HG02981 (cell line): ENCODE measurements at regions not wholly inside any gene's neighbourhood (a gene's known extent, or its start where the extent isn't known, plus 50 kb on each side); places are given as distances from the start of the nearest gene placed in this dataset.
A peak's percentile ranks its signal among the peaks of the same experiment; 100 is the strongest.

Source experiments
- ATAC-seq: cut with Tn5 transposase; IDR thresholded peaks from one replicate; pipeline ENCODE4 v1.9.1; 2021; ENCODE audit warnings: mild to moderate bottlenecking, moderate library complexity; ENCODE audit not compliant: unreplicated experiment

DNA sequence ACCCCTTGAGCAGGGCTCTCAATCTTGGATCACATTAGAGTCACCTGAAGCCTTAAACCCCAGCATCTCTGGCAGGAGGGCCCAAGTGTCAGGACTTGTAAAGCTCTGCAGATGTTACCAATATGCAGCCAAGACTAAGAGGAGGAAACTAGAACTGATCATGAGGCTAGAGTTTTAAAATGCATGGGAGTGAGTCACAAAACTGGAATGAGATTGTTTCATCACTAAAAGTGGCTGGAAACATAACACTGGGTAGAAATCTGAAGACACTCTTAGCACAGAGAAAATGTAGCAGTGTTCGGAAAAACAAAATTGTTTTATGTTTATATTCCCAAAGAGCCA lies 63.3 kb upstream of the GHITM start:
- ATAC-seq, result no peak

DNA sequence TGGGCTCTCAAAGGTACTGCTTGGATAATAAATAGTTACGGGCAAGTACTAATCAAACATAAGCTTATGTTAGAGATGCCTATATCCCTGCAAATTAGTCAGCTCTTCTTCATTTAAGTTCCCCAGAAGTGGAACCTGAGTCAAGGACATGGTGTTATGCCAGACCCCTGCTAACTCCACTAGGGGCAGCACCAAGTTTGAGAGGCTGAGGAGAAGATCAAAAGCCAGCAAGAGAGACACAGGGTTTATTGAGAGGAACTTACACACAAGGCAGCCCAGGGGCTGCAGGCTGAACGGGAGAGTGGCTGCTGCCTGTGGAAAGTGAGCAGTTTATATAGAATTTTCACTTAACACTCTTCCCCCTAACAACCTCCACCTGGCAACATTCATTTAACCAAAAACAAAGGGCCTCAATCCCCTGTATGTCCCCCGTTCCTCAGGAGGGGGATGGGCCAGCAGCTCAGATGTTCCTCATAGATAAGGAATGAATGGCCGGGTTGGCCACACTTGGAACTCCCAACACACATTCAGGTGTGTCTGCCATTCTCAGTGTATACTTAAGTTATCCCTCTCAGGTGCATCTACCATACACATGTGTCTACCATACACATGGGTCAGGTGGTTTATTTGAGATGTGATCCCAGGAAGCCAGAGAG lies 62.6 kb upstream of the GHITM start:
- peak; percentile 81 for ATAC-seq

DNA sequence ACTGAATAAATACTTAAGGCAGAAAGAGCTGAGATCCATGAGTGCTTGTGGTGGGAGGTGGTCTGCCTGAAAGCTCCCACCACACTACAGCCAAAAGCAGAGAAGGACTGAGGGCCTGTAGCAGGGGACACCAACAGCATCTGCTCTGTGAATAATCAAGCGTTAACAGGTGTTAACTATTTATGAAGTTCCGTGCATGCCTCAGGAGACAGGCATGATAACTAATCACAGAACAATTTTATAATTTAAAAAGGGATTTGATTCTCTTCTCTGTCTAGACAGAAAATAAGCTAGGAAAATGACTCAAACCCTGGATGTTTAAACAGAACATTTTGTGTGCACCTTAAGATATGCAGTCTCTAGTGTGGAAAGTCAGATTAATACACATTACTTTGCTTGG lies 61.5 kb upstream of the GHITM start:
- no peak for ATAC-seq

DNA sequence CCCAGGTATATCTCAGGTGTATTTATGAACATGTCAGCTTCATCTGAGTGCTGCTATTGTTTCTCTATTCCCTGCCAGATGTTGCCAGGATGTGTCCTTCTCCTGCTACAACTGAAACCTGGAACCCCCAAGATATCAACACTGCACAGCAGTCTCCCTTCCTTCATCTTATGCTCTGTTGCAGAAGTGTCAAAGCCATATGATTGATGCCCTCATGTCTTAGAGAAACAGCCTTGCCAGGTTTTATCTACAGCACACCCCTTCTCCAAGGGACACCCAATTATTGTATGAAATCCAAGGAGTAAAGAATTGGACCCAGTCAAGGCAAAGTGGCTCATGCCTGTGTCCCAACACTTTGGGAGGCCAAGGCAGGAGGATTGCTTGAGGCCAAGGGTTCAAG lies 60.5 kb upstream of the GHITM start:
- no peak for ATAC-seq

DNA sequence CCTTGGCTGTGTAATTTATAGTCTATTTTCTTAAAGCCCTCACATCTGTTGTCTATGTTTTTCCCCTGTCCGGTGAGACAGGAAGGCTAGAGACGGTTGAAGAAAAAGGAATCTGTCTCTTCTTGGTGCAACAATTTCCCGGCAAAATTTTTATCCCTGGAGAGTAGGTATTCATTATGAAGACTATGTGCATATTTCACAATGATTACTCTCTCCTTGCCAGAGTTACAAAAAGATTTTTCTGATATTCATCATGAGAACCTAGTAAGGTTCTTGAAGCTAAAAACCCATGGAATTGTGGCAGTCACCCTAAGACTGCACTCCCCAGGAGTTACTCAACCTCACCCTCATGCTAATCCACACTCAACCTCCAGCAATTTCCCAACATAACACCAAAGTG lies 55.0 kb upstream of the GHITM start:
- ATAC-seq, result no peak

DNA sequence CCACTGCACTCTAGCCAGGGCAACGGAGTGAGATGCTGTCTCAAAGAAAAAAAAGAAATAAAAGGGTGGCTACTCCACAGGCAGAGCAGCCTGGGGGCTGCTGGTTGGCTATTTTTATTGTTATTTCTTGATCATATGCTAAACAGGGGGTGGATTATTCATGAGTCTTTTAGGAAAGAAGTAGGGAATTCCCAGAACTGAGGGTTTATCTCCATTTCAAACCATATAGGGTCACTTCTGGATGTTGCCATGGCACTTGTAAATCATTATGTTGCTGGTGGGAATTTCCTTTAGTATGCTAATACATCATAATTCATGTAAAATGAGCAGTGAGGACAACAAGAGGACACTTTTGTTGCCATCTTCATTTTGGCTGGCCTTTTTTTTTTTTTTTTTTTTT lies 52.1 kb upstream of the GHITM start:
- ATAC-seq, result no peak

DNA sequence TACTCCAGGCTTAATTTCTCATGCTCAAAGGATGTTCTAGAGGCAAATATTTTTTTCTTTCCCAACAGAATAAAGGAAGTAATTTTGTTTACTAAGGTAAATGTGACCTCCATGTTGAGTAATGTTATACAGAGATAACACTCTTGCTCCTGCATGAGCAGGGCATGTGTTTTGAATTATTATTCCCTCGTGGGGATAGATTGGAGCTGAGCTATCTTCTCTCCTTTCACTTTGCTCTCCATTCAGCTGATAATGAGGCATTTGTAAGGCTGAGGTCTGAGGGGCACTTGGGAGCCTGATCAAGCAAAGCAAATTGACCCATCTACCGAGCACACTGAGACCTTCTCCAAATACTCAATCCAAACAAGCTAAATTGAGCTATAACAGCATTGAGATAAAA lies 50.7 kb upstream of the GHITM start:
- no peak for ATAC-seq

DNA sequence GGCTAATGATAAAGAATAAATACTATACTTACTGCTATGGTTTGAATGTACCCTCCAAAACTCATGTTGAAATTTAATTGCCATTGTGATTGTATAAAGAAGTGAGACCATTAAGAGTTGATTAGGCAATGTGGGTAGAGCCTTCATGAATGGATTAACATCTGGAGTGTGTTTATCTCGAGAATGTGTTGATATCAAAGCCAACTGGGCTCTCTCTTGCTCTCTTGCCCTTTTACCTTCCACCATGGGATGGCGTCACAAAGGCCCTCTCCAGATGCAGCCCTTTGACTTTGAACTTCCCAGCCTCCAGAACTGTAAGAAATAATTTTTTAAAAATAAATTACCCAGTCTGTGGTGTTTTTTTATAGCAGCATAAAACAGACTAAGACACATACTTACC lies 50.1 kb upstream of the GHITM start:
- ATAC-seq, result no peak
